K562 (cell line): ENCODE measurements at regions not wholly inside any gene's neighbourhood (a gene's known extent, or its start where the extent isn't known, plus 50 kb on each side); places are given as distances from the start of the nearest gene placed in this dataset.

Experiments
- ATAC-seq: fragments of 200-7000 bp; cut with Tn5 transposase; 3 replicates; pipeline ENCODE4 v1.9.1; 2020; ENCODE audit warnings: moderate library complexity
- BruUV-seq: library from RNA; stranded (reverse); fragments of 400-500 nt; replicated peaks from 2 replicates; lab custom pipeline; 2021; lab: Mats Ljungman, UMichigan
- CTCF ChIA-PET: fragments of 300-600 bp; formaldehyde crosslinking; extraction: SDS; loops from one replicate; lab custom pipeline; 2021; ENCODE audit warnings: low intra/inter-chr PET ratio; lab: Yijun Ruan, JAX
- POLR2A ChIA-PET: fragments of 300-600, 350-650 bp; sonication (Branson Sonifier 250); formaldehyde crosslinking; extraction: SDS; loops from one replicate; lab custom pipeline; 2021; ENCODE audit warnings: antibody characterized with exemption, inconsistent platforms; lab: Yijun Ruan, JAX
- DNase-seq, 4 experiments: peaks; one replicate each; pipeline versions ENCODE4 v3.0.0 to v3.0.0-alpha.2; 2011 to 2018; ENCODE audit warnings: low spot score in 3 of 4, mixed read lengths in 3 of 4; ENCODE audit errors: extremely low read depth in 1 of 4
- FAIRE-seq: peaks from 2 replicates; lab custom pipeline; 2011; peaks lifted over from hg19 to GRCh38; lab: Jason Lieb, UNC
- H2AFZ ChIP-seq: 2 replicates; pipeline ENCODE4 v1.6.0; 2011; ENCODE audit warnings: low read depth, low read length, control low read depth, inconsistent platforms
- H3K27ac ChIP-seq: fragments of 200-600 bp; 3 replicates; pipeline ENCODE4 v1.8.0; 2011; ENCODE audit warnings: low read depth, mild to moderate bottlenecking, control low read depth, inconsistent platforms, low read length, moderate library complexity, mixed read lengths; ENCODE audit errors: extremely low read depth
- H3K27me3 ChIP-seq, 2 experiments: fragments of 300-600 bp in 1 of 2; 2 replicates in 1 of 2; 3 replicates in 1 of 2; pipeline versions ENCODE4 v1.6.0 to v1.8.0; 2011; ENCODE audit warnings: inconsistent platforms in 2 of 2, low read length in 2 of 2, mild to moderate bottlenecking in 1 of 2, mixed read lengths in 1 of 2, moderate library complexity in 1 of 2; ENCODE audit not compliant: control insufficient read depth in 2 of 2, insufficient read depth in 2 of 2
- H3K36me3 ChIP-seq: fragments of 300-600 bp; 3 replicates; pipeline ENCODE4 v1.8.0; 2011; ENCODE audit warnings: mild to moderate bottlenecking, low read length, inconsistent platforms; ENCODE audit not compliant: control insufficient read depth, insufficient read depth
- H3K4me1 ChIP-seq, 2 experiments: fragments of 200-600 bp in 1 of 2; replicated peaks in 1 of 2; 2 replicates in 1 of 2; 3 replicates in 1 of 2; pipeline versions ENCODE4 v1.5.1 to v1.8.0; 2011; ENCODE audit warnings: inconsistent platforms in 2 of 2, low read length in 2 of 2, mild to moderate bottlenecking in 1 of 2, mixed read lengths in 1 of 2, moderate library complexity in 1 of 2; ENCODE audit not compliant: control insufficient read depth in 2 of 2, insufficient read depth in 2 of 2
- H3K4me2 ChIP-seq: 2 replicates; pipeline ENCODE4 v1.6.1; 2011; ENCODE audit warnings: low read length, control low read depth, inconsistent platforms, mixed read lengths; ENCODE audit not compliant: insufficient read depth
- H3K4me3 ChIP-seq: fragments of 200-600 bp; sonication (generic), shearing (Covaris generic); 2 replicates; pipeline ENCODE4 v1.5.1; 2016; ENCODE audit warnings: control low read depth, inconsistent platforms
- H3K79me2 ChIP-seq: fragments of 200-600 bp; 3 replicates; pipeline ENCODE4 v1.8.0; 2011; ENCODE audit warnings: low read length, inconsistent platforms; ENCODE audit not compliant: control insufficient read depth, insufficient read depth
- H3K9ac ChIP-seq, 2 experiments: 2 replicates each; pipeline versions ENCODE4 v1.6.0 to v1.6.1; 2011; ENCODE audit warnings: low read depth in 2 of 2, low read length in 2 of 2, control low read depth in 1 of 2, inconsistent platforms in 1 of 2, mild to moderate bottlenecking in 1 of 2, mixed read lengths in 1 of 2; ENCODE audit not compliant: insufficient read depth in 1 of 2
- H3K9me1 ChIP-seq: one replicate; pipeline ENCODE4 v1.6.0; 2011; ENCODE audit warnings: inconsistent platforms, mild to moderate bottlenecking, low read length, moderate library complexity; ENCODE audit not compliant: control insufficient read depth, insufficient read depth
- H3K9me3 ChIP-seq: replicated peaks from 2 replicates; pipeline ENCODE4 v1.5.1; 2011; ENCODE audit warnings: low read depth, low read length, inconsistent platforms; ENCODE audit not compliant: control insufficient read depth, insufficient read depth
- H4K20me1 ChIP-seq: replicated peaks from 2 replicates; pipeline ENCODE4 v1.6.1; 2011; ENCODE audit warnings: low read length, inconsistent platforms, mixed read lengths; ENCODE audit not compliant: control insufficient read depth, insufficient read depth
- GATAD2B ChIP-seq: fragments of 450-650 bp; IDR thresholded peaks from 2 replicates; pipeline ENCODE4 v1.6.1; 2017; ENCODE audit warnings: mild to moderate bottlenecking, borderline replicate concordance
- GTF2F1 ChIP-seq: IDR thresholded peaks from 2 replicates; pipeline ENCODE4 v1.6.1; 2011; ENCODE audit warnings: low read depth, low read length, improper control_type of control experiment
- MCM3 ChIP-seq: fragments of 450-650 bp; IDR thresholded peaks from 2 replicates; pipeline ENCODE4 v1.6.1; 2016
- RFX7 ChIP-seq: fragments of 250-450 bp; sonication (Bioruptor Pico); IDR thresholded peaks from 2 replicates; pipeline ENCODE4 v1.5.1; 2021; ENCODE audit warnings: mild to moderate bottlenecking
- ZFPM2 ChIP-seq: fragments of 250-450 bp; sonication (Bioruptor Pico); IDR thresholded peaks from 2 replicates; pipeline ENCODE4 v1.5.1; 2022; ENCODE audit warnings: mild to moderate bottlenecking
- ZNF146 ChIP-seq: IDR thresholded peaks from one replicate; pipeline ENCODE4 v1.6.1; 2018; ENCODE audit warnings: missing compliant biosample characterization; ENCODE audit not compliant: unreplicated experiment
- ZNF174 ChIP-seq: fragments of 250-450 bp; sonication (Bioruptor Pico); IDR thresholded peaks from 2 replicates; pipeline ENCODE4 v1.4.0; 2020; ENCODE audit warnings: mild to moderate bottlenecking
- ZNF699 ChIP-seq: fragments of 250-450 bp; sonication (Bioruptor Pico); IDR thresholded peaks from 2 replicates; pipeline ENCODE4 v1.8.0; 2021; ENCODE audit warnings: mild to moderate bottlenecking, moderate library complexity; ENCODE audit not compliant: insufficient replicate concordance
- WGBS: fragments of 100-300 bp; shearing (Covaris generic); methylation state at CpG from one replicate; pipeline ENCODE4 v1.1.6; 2016; ENCODE audit warnings: low coverage, mixed read lengths; ENCODE audit not compliant: insufficient coverage; ENCODE audit errors: missing lambda C conversion rate; 5-methylcytosine and 5-hydroxymethylcytosine counted together
- in situ Hi-C: fragments of 300-500 bp; cut with MboI; formaldehyde crosslinking; loops from 4 replicates; pipeline ENCODE4 v1.15.0; 2018; ENCODE audit warnings: inconsistent platforms, mixed read lengths
- intact Hi-C: fragments of 100-400 bp; cut with micrococcal nuclease; formaldehyde crosslinking; loops from 2 replicates; pipeline ENCODE4 v1.14.2; 2022
- TF ChIP-seq, protein P1 (sequence below): fragments of 450-650 bp; IDR thresholded peaks from 2 replicates; pipeline ENCODE4 v1.6.1; 2017; ENCODE audit warnings: antibody characterized with exemption
- TF ChIP-seq, protein P2 (sequence below): fragments of 250-450 bp; sonication (Bioruptor Pico); IDR thresholded peaks from 2 replicates; pipeline ENCODE4 v1.8.0; 2021; ENCODE audit warnings: moderate library complexity, mild to moderate bottlenecking, inconsistent platforms
- TF ChIP-seq, protein P3 (sequence below): fragments of 450-650 bp; IDR thresholded peaks from 2 replicates; pipeline ENCODE4 v1.6.1; 2017; ENCODE audit warnings: antibody characterized with exemption, mild to moderate bottlenecking
- TF ChIP-seq, protein P4 (sequence below): fragments of 250-450 bp; sonication (Bioruptor Pico); IDR thresholded peaks from 2 replicates; pipeline ENCODE4 v1.8.0; 2022; ENCODE audit warnings: moderate library complexity, mild to moderate bottlenecking, inconsistent platforms

DNA sequence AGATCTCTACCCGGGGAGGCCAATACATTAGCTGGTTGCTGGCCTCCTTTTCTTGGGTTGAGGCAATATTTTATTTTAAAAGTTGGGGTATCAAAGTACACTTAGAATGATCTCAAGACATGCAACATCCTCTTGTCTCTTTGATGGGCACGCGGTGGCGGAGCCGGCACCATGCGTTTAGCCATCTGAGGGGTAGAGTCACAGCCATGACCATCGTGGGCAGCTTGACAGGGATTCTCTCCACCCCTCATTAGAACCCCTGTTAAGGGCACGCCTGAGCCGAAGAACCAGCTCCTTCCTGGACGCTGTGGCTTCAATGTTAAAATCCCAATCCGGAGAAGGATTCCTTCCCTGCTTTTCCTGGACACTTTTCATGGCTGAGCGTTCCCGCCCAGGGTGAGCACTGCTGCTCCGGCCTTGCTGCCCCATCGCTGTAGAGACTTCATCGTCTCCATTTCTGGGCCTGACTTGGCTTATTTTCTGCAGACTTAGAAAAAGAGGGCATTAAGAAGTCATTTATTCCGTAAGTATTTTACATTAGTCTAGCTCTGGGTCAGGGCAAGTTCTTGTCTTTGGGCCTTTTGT lies 142.7 kb upstream of the CDH4 start:
- Histone ChIP-seq H3K4me1 (no peaks in the 10 kb centered on the region), H3K27ac (no peak overlapping the region), H3K4me2 (no peak overlapping the region), H3K9me3 (no peaks in the 10 kb centered on the region), H3K9ac (no peak overlapping the region), H4K20me1 (no peaks in the 10 kb centered on the region), H3K79me2 (no peaks in the 10 kb centered on the region), H3K36me3 (no peaks in the 10 kb centered on the region), H3K9me1 (no peaks in the 10 kb centered on the region), H3K4me3 (no peak overlapping the region), H2AFZ (no peak overlapping the region), H3K27me3 (peaks cover 0 to 9% of the 10 kb centered on the region in 2 experiments; a peak in 2 of 5 replicates)
- BruUV-seq: no TSS peak
- TF ChIP-seq, protein P1, sequence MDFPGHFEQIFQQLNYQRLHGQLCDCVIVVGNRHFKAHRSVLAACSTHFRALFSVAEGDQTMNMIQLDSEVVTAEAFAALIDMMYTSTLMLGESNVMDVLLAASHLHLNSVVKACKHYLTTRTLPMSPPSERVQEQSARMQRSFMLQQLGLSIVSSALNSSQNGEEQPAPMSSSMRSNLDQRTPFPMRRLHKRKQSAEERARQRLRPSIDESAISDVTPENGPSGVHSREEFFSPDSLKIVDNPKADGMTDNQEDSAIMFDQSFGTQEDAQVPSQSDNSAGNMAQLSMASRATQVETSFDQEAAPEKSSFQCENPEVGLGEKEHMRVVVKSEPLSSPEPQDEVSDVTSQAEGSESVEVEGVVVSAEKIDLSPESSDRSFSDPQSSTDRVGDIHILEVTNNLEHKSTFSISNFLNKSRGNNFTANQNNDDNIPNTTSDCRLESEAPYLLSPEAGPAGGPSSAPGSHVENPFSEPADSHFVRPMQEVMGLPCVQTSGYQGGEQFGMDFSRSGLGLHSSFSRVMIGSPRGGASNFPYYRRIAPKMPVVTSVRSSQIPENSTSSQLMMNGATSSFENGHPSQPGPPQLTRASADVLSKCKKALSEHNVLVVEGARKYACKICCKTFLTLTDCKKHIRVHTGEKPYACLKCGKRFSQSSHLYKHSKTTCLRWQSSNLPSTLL: no peak
- TF ChIP-seq ZFPM2 (CRISPR knock-in tag): no peak
- TF ChIP-seq ZNF699 (CRISPR knock-in tag): no peak
- TF ChIP-seq ZNF146: no peak
- no peak for TF ChIP-seq GTF2F1
- TF ChIP-seq, protein P2, sequence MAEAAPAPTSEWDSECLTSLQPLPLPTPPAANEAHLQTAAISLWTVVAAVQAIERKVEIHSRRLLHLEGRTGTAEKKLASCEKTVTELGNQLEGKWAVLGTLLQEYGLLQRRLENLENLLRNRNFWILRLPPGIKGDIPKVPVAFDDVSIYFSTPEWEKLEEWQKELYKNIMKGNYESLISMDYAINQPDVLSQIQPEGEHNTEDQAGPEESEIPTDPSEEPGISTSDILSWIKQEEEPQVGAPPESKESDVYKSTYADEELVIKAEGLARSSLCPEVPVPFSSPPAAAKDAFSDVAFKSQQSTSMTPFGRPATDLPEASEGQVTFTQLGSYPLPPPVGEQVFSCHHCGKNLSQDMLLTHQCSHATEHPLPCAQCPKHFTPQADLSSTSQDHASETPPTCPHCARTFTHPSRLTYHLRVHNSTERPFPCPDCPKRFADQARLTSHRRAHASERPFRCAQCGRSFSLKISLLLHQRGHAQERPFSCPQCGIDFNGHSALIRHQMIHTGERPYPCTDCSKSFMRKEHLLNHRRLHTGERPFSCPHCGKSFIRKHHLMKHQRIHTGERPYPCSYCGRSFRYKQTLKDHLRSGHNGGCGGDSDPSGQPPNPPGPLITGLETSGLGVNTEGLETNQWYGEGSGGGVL: no peak
- TF ChIP-seq MCM3: no peak
- TF ChIP-seq, protein P3, sequence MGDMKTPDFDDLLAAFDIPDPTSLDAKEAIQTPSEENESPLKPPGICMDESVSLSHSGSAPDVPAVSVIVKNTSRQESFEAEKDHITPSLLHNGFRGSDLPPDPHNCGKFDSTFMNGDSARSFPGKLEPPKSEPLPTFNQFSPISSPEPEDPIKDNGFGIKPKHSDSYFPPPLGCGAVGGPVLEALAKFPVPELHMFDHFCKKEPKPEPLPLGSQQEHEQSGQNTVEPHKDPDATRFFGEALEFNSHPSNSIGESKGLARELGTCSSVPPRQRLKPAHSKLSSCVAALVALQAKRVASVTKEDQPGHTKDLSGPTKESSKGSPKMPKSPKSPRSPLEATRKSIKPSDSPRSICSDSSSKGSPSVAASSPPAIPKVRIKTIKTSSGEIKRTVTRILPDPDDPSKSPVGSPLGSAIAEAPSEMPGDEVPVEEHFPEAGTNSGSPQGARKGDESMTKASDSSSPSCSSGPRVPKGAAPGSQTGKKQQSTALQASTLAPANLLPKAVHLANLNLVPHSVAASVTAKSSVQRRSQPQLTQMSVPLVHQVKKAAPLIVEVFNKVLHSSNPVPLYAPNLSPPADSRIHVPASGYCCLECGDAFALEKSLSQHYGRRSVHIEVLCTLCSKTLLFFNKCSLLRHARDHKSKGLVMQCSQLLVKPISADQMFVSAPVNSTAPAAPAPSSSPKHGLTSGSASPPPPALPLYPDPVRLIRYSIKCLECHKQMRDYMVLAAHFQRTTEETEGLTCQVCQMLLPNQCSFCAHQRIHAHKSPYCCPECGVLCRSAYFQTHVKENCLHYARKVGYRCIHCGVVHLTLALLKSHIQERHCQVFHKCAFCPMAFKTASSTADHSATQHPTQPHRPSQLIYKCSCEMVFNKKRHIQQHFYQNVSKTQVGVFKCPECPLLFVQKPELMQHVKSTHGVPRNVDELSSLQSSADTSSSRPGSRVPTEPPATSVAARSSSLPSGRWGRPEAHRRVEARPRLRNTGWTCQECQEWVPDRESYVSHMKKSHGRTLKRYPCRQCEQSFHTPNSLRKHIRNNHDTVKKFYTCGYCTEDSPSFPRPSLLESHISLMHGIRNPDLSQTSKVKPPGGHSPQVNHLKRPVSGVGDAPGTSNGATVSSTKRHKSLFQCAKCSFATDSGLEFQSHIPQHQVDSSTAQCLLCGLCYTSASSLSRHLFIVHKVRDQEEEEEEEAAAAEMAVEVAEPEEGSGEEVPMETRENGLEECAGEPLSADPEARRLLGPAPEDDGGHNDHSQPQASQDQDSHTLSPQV: no peak
- TF ChIP-seq ZNF174 (CRISPR knock-in tag): no peak
- TF ChIP-seq, protein P4, sequence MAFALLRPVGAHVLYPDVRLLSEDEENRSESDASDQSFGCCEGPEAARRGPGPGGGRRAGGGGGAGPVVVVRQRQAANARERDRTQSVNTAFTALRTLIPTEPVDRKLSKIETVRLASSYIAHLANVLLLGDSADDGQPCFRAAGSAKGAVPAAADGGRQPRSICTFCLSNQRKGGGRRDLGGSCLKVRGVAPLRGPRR (CRISPR knock-in tag): no peak
- TF ChIP-seq GATAD2B: no peak
- no peak for TF ChIP-seq RFX7 (CRISPR knock-in tag)
- ATAC-seq (no peak), DNase-seq (no peak), FAIRE-seq (no peak)
- intact Hi-C loops (no loop called here), in situ Hi-C loops (no loop called here)
- WGBS: under 1% methylated on average over 17 of the region's 17 CpGs
- ChIA-PET CTCF (no interaction called here), POLR2A (interaction anchor here (0.6 to 0.7 kb wide), 2 partner anchors 9 to 36 kb away, joined by 3 read pairs; no protein-coding TSS in a partner anchor)
